HG03521 (cell line): ENCODE measurements at regions not wholly inside any gene's neighbourhood (a gene's known extent, or its start where the extent isn't known, plus 50 kb on each side); places are given as distances from the start of the nearest gene placed in this dataset.

ENCODE experiments used
- ATAC-seq: cut with Tn5 transposase; IDR thresholded peaks from one replicate; pipeline ENCODE4 v1.9.1; 2021; ENCODE audit warnings: mild to moderate bottlenecking, moderate library complexity; ENCODE audit not compliant: unreplicated experiment

DNA sequence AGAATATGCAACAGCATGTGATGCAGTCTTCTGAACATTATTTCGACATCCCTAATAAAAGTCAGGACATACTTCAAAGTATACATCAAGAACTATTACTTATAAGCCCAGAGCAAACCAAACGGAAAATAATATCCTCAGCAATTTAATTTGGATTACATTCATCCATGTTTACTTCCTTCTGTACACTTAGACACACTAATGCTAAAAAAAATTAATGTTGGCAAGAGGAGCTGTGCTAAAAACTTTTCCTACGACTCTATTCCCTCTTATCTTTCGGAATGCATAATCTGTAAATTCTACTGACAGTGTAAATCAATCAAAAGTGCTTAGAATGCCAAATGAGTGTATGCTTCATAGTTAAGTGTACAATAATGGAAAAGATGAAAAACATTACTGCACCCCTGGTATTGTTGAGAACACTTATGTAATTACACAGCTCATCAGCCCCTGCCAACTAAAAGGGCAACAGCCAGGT, 301.2 kb upstream of the HSF2 start:
- ATAC-seq = no peak

DNA sequence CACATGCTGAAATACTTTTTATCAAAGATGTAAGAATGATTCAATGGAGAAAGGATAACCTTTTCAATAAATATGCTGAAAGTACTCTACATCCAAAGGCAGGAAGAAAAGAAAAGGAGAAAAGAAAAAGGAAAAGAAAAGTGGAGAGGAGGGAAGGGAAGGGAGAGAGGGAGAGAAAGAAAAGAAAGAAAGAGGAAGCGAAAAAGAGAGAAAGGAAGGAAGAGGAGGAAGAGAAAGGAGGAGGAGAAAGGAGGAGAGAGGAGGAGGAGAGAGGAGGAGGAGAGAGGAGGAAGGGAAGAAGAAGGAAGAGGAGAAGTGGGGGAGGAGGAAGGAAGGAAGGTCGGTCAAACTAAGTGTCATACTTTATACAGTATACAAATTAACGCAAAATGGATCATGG, 297.4 kb upstream of the HSF2 start:
- ATAC-seq = no peak

GRCh38 chr6:122107256-122107852, 292.1 kb upstream of the HSF2 start:
- no peak for ATAC-seq

- no peak for ATAC-seq
Measured at GRCh38 chr6:122109075-122109474, 290.4 kb upstream of the HSF2 start.

- ATAC-seq = no peak
Measured at GRCh38 chr6:122114717-122115116, 284.7 kb upstream of the HSF2 start.

- ATAC-seq = no peak
Measured at GRCh38 chr6:122116119-122116834, 283.2 kb upstream of the HSF2 start.

- no peak for ATAC-seq
Measured at GRCh38 chr6:122116835-122117627, 282.4 kb upstream of the HSF2 start.

DNA sequence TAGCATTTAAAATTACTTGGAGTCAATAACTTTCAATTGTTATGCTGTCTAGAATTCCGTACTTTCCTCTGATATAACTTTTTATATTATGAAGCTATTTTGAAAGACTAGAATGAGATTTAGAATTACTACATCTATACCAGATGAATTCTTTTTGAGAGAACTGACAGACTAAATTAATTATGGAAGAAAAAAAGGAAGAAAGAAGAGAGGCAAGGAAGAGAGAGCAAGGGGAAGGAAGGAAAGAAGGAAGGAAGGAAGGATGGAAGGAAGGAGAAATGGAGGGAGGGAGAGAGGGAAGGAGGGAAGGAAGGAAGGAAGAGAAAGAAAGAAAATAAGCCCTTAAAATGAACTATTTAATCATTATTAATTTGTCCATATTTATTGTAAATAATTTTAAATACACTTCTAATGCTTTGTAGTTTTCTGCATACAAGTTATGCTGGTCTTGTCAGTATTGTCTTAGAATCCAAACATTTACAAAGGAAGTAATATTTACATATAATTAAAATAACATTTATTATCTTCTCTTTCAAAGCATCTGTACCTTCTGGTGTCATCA, 280.4 kb upstream of the HSF2 start:
- ATAC-seq = no peak

DNA sequence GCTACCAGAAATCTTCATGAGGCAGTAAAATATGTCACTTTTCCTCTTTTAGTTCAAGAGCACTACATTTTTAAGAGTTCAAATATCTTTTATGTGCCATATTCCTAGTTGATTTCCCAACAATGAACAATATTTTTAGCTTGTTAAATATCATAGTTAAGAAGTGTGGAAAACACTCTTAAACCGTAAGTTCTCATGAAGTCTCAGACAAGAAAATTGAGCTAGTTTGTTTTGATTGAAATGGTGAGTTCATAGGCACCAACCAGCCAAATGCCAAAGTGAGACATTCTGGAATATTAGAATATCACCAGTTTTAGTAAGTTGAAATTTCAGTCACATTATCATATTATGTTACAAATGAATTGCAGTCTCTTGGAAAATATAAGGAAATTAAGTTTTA, 277.2 kb upstream of the HSF2 start:
- ATAC-seq = no peak

DNA sequence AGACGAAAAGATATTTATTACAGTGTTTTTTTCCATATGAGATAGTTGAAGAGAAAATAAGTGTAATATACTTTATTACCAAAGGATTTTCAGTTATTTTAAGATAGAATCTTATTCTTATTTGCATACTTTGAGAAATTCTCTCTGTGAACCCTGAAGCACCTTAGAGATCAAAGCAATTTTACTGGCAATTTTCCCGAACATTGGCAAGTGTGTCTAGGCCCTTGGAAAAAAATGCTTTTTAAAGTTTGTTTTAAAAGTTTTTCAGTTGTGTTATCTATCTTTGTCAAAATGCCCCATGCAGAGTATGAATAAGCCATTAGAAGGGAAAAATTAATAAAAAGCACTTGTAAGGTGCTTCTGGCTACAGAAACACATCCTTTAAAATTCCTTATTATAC, 276.8 kb upstream of the HSF2 start:
- ATAC-seq = no peak

DNA sequence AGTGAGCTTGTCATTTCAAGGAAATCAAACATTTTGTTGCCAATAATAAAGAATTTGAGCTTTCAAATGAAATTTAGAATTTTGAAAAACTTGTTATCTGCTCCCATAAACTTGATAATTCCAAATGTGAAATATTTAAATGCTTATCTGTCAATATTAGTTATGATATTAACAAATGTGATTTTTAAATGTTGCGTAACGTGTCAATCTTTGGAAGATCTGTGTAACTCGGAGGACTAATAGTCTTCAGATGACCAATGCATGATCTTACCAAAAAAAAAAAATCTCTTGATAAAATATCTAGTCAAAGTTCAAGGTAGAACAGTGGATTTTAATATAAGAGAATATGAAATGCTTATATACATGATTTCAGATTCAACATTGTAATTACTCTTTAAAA, 274.5 kb upstream of the HSF2 start:
- ATAC-seq = no peak

GRCh38 chr6:122126894-122127293, 272.6 kb upstream of the HSF2 start:
- no peak for ATAC-seq

DNA sequence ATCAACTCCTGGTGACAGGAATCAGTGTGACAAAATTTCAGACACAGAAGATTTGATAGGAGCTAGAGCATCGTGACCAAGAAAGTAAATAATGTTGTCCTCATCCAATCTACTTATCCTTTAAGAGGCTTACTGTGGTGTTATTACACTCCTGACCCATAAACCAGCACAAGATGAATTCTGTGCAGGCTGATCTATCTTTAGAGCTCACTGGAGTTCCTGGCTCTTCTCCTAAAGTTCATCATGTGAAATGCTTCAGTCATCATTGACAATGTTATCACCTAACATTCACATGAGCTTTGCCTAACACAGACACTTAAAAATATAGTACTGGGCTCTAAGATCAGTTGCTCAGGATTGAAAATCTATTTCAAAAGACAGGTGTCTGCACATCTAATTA, 271.0 kb upstream of the HSF2 start:
- no peak for ATAC-seq

GRCh38 chr6:122129313-122130025, 270.0 kb upstream of the HSF2 start:
- no peak for ATAC-seq

DNA sequence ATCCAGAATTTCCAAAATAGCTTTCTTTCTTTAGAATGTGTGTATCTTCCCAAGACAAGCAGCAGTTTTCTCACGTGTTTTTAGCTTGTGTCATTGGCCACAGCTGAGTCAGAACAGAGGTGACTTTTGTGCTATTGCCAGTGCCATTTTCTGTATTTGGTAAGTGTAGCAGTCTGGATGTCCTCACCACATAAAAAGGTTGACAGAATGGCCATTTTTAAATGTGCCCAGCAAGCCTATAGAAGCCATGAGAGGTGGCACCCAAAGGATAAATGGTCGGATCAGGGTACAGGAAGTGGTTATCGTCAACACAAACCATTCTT, 269.5 kb upstream of the HSF2 start:
- ATAC-seq = no peak

GRCh38 chr6:122130518-122130917, 268.9 kb upstream of the HSF2 start:
- ATAC-seq = no peak

GRCh38 chr6:122136386-122136785, 263.1 kb upstream of the HSF2 start:
- ATAC-seq = no peak

- ATAC-seq = no peak
Measured at GRCh38 chr6:122140031-122140430, 259.4 kb upstream of the HSF2 start.

GRCh38 chr6:122141246-122141645, 258.2 kb upstream of the HSF2 start:
- no peak for ATAC-seq

- ATAC-seq = no peak
Measured at GRCh38 chr6:122143813-122144601, 255.4 kb upstream of the HSF2 start.
